Prostate gland (tissue), 2 donors: ENCODE measurements at regions not wholly inside any gene's neighbourhood (a gene's known extent, or its start where the extent isn't known, plus 50 kb on each side); places are given as distances from the start of the nearest gene placed in this dataset.

Experiments
- DNase-seq: peaks from one replicate; pipeline ENCODE4 v3.0.0-alpha.2; 2019; ENCODE audit warnings: low spot score
- H3K27ac ChIP-seq, 2 donors: fragments of 200-600 bp; sonication (generic); 2 replicates each; pipeline ENCODE4 v1.5.1; 2017 to 2019
- H3K27me3 ChIP-seq: fragments of 200-600 bp; sonication (generic); replicated peaks from 2 replicates; pipeline ENCODE4 v1.5.1; 2019; ENCODE audit not compliant: insufficient read depth
- H3K36me3 ChIP-seq, 2 donors: fragments of 200-600 bp; sonication (generic); 1 replicate in 1 of 2; 2 replicates in 1 of 2; pipeline versions ENCODE4 v1.5.1 to v1.8.1; 2017 to 2019
- H3K4me1 ChIP-seq: fragments of 200-600 bp; sonication (generic); replicated peaks from 2 replicates; pipeline ENCODE4 v1.5.1; 2019
- H3K4me3 ChIP-seq, 2 donors: fragments of 200-600 bp; sonication (generic); 2 replicates each; pipeline ENCODE4 v1.5.1; 2017 to 2019
- H3K9me3 ChIP-seq: fragments of 200-600 bp; sonication (generic); 2 replicates; pipeline ENCODE4 v1.5.1; 2017
- POLR2A ChIP-seq: fragments of 450-650 bp; IDR thresholded peaks from one replicate; pipeline ENCODE4 v1.6.1; 2016; ENCODE audit warnings: antibody characterized with exemption, mild to moderate bottlenecking
- POLR2AphosphoS5 ChIP-seq: sonication (generic); formaldehyde crosslinking; IDR thresholded peaks from one replicate; pipeline ENCODE4 v1.6.1; 2017; ENCODE audit warnings: antibody characterized with exemption
- WGBS: methylation state at CpG from one replicate; pipeline ENCODE4 v1.1.5; 2018; 5-methylcytosine and 5-hydroxymethylcytosine counted together
- intact Hi-C: fragments of 100-400 bp; cut with DNase I; formaldehyde crosslinking; loops from one replicate; pipeline ENCODE4 v1.14.2; 2022
- TF ChIP-seq, protein P1 (sequence below), 4 experiments: fragments of 200-600 bp in 2 of 4; fragments of 450-650 bp in 2 of 4; sonication (generic) in 2 of 4; IDR thresholded peaks; 1 replicate in 3 of 4; 2 replicates in 1 of 4; pipeline ENCODE4 v1.5.1; 2016 to 2019; ENCODE audit warnings: antibody characterized with exemption in 4 of 4, mild to moderate bottlenecking in 2 of 4, moderate library complexity in 2 of 4

DNA sequence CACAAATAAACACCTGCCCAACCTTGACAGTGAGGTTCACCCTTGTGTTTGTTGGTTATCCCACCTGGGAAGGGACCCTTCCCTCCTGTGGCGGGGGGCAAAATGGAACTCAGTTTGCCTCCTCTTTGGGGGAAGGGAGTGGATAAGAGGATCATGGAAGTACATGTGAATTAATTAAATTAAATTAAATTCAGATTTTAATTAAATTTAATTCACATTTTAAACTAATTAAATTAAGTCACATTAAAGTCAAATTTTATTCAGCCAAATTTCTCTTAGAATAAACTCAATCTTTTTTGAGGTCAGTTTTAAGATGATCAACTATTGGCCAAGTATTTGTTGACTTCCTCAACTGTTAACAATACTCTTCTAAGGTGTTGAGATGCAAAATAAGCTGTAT, 252.4 kb upstream of the AJAP1 start:
- TF ChIP-seq POLR2A = no peak
- no peak for TF ChIP-seq POLR2AphosphoS5
- TF ChIP-seq, protein P1, sequence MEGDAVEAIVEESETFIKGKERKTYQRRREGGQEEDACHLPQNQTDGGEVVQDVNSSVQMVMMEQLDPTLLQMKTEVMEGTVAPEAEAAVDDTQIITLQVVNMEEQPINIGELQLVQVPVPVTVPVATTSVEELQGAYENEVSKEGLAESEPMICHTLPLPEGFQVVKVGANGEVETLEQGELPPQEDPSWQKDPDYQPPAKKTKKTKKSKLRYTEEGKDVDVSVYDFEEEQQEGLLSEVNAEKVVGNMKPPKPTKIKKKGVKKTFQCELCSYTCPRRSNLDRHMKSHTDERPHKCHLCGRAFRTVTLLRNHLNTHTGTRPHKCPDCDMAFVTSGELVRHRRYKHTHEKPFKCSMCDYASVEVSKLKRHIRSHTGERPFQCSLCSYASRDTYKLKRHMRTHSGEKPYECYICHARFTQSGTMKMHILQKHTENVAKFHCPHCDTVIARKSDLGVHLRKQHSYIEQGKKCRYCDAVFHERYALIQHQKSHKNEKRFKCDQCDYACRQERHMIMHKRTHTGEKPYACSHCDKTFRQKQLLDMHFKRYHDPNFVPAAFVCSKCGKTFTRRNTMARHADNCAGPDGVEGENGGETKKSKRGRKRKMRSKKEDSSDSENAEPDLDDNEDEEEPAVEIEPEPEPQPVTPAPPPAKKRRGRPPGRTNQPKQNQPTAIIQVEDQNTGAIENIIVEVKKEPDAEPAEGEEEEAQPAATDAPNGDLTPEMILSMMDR (IDR thresholded peaks at IDR 0.05) = no peak
- Histone ChIP-seq H3K9me3 (no peaks in the 10 kb centered on the region), H3K4me3 (no peak overlapping the region), H3K27me3 (no peaks in the 10 kb centered on the region), H3K4me1 (no peaks in the 10 kb centered on the region), H3K27ac (no peak overlapping the region), H3K36me3 (no peaks in the 10 kb centered on the region)
- intact Hi-C loops = no loop called here
- WGBS = 96% methylated on average over 1 of the region's 1 CpG
- no peak for DNase-seq

DNA sequence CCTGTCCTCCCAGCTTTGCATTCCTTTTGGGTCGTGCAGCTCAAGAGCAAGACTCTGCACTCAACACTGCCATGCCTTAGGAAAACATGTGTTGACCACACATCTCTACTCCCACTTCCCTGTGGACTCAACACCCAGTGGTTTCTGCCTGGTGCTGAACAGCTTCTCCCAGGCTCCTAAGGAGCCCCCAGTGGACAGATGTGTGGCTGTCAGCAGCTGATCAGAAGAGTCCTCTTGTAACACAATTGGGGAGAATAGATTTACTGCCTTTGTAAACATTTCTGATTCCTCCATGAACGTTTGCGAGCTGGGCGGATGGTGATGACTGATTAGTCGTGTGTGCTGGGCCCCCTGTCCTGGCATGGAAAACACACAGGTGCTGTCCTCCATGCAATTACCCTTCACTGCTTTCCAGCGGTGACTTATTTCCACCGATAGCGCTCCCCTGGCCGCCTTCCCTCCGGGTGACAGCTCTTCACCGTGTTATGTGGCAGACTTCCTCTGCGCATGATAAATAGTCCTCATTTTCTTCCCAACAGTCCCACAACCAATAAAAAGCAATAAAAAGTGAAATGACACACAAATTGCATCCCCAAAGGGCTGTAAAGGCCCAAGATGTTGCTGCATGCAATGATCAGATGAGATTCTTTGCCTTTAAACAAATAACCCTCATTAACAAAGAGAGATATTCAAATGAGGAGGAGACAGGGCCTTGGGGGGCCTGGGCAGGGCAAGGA, 249.4 kb upstream of the AJAP1 start:
- 23% methylated on average over 12 of the region's 12 CpGs for WGBS
- no peak for DNase-seq
- no peak overlapping the region for H3K27ac ChIP-seq
- no peaks in the 10 kb centered on the region for H3K36me3 ChIP-seq
- H3K27me3 ChIP-seq = no peaks in the 10 kb centered on the region
- TF ChIP-seq POLR2A = no peak
- TF ChIP-seq, protein P1 (IDR thresholded peaks at IDR 0.05) = no peak
- TF ChIP-seq POLR2AphosphoS5 = no peak
- no peaks in the 10 kb centered on the region for H3K4me1 ChIP-seq
- H3K4me3 ChIP-seq = no peak overlapping the region
- H3K9me3 ChIP-seq = no peaks in the 10 kb centered on the region
- intact Hi-C loops = no loop called here

DNA sequence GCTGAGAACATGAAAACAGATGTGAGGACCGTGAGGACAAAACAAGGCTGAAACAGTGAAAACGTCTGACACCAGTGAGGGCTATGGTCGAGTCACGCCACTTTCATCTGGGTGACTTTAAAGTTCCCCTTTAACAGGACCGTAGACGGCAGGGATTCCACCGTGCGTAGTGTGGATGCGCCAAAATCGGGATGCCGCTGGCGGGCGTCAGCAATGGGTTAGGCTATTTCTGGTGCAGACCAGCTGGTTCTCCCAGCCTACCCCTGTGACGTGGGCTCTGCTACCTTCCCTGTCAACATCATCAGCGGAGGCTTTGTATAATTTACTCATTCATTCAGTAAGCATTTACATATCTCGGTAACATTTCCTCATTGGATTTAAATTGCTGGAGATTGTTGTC, 246.6 kb upstream of the AJAP1 start:
- Histone ChIP-seq H3K9me3 (no peaks in the 10 kb centered on the region), H3K27ac (no peak overlapping the region), H3K4me3 (no peak overlapping the region), H3K27me3 (no peaks in the 10 kb centered on the region), H3K4me1 (no peaks in the 10 kb centered on the region), H3K36me3 (no peaks in the 10 kb centered on the region)
- DNase-seq = no peak
- intact Hi-C loops = no loop called here
- TF ChIP-seq POLR2AphosphoS5 (no peak), POLR2A (no peak)
- TF ChIP-seq, protein P1 (IDR thresholded peaks at IDR 0.05) = no peak
- 88% methylated on average over 16 of the region's 16 CpGs for WGBS

DNA sequence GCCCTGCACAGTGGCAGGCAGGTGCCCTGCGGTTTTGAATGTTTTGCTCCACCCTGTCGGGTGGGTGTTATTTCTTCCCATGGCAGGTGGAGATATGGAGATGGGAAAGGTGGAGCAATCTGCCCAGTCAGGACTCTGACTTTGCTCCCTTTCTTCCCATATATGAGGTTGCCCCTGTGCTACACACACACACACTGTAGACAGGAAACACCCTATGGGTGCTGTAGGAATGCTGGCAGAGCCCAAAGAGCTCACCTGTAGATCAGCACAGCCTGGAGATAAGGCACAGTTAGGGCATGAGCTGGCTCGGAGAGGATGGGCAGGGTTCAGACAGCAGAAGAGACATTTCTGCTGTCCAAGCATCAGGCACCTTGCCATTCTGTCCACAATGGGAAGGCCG, 246.0 kb upstream of the AJAP1 start:
- DNase-seq = no peak
- TF ChIP-seq POLR2AphosphoS5 (no peak), POLR2A (no peak)
- TF ChIP-seq, protein P1 (IDR thresholded peaks at IDR 0.05) = no peak
- H3K4me3 ChIP-seq = no peak overlapping the region
- WGBS = 66% methylated on average over 4 of the region's 4 CpGs
- H3K27ac ChIP-seq = no peak overlapping the region
- no peaks in the 10 kb centered on the region for H3K36me3 ChIP-seq
- H3K27me3 ChIP-seq = no peaks in the 10 kb centered on the region
- no peaks in the 10 kb centered on the region for H3K9me3 ChIP-seq
- no peaks in the 10 kb centered on the region for H3K4me1 ChIP-seq
- intact Hi-C loops = no loop called here

DNA sequence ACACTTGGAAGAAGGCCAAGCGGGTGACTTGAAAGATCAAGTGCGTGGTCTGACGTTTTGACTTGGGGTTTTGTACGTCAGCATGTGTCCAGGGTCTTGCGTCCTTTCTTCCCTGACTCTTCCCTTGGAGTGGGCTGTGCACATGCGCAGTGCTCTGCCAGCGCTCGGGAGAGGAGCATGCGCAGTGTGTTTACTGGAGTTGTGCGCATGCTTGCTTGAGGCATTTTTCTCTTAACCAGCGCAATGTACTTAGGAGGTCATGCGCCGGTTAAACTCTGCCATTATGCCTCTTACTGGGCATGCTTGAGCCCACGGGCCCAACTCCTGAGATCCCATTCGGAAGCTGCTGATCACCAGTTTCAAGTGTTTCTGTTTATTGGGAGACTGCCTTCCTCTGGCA, 242.5 kb upstream of the AJAP1 start:
- no peaks in the 10 kb centered on the region for H3K9me3 ChIP-seq
- H3K4me3 ChIP-seq = no peak overlapping the region
- no peak for TF ChIP-seq POLR2AphosphoS5
- no peak for TF ChIP-seq POLR2A
- TF ChIP-seq, protein P1 (IDR thresholded peaks at IDR 0.05) = no peak
- peak overlapping the region in 1 of 2 donors; percentile 23 for H3K27ac ChIP-seq
- DNase-seq = no peak
- intact Hi-C loops = no loop called here
- WGBS = 74% methylated on average over 15 of the region's 15 CpGs
- H3K36me3 ChIP-seq = no peaks in the 10 kb centered on the region
- no peaks in the 10 kb centered on the region for H3K27me3 ChIP-seq
- H3K4me1 ChIP-seq = no peaks in the 10 kb centered on the region
